Activated CD8-positive, alpha-beta memory T cell treated with anti-CD3 and anti-CD28 coated beads, Interleukin-2, amount 50 U/mL, for 1 hour (primary cell): ENCODE measurements at regions not wholly inside any gene's neighbourhood (a gene's known extent, or its start where the extent isn't known, plus 50 kb on each side); places are given as distances from the start of the nearest gene placed in this dataset.
"Not testable (repeated sequence)": the region's sequence is repeated elsewhere in the genome, so short reads cannot be mapped to it uniquely, and the experiment has no call there.

Experiments used
- DNase-seq: peaks from one replicate; pipeline ENCODE4 v3.0.0-alpha.2; 2020; ENCODE audit errors: extremely low read depth

- no peak for DNase-seq
These were observed 90.8 kb downstream of the ARL4C start for GRCh38 chr2:234406085-234406484.

DNA sequence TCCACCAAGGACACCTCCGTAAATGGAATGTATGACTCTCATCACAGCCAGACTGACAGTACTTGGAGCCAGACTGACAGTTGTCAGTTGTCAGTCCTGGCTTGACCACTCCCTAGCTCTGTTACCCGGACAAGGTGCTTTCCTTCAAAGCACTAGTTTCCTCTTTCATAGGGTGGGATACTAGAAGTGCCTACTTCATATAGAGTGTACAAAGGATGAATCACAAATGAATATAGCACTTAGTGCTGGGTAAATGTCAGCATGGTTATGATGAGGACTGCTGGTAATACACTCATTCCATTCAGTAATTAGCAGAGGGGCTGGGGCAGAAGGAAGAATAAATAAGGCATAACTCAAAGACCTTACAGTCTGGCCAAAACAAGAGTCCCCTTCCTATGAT lies 91.4 kb downstream of the ARL4C start:
- no peak for DNase-seq

DNA sequence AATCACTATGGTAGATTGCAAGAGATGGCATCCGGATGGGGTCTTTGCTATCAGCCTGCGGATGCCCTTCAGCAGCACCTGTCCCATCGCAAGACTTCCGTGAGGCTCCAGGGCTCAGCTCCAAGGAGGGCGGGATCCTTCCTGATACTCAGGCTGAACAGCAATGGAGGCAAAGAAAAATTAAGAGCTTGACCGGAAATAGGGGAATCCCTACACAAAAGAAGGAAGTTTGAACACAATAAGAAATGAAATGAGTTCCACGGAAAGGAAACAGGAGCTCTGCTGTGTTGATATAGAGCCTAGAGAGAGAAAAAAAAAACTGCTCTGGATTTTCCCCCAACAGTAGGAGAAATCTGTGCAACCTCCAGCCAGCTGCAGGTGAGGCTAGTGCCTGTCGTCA lies 91.9 kb downstream of the ARL4C start:
- DNase-seq, result no peak

GRCh38 chr2:234403751-234404150 lies 93.1 kb downstream of the ARL4C start:
- no peak for DNase-seq

DNA sequence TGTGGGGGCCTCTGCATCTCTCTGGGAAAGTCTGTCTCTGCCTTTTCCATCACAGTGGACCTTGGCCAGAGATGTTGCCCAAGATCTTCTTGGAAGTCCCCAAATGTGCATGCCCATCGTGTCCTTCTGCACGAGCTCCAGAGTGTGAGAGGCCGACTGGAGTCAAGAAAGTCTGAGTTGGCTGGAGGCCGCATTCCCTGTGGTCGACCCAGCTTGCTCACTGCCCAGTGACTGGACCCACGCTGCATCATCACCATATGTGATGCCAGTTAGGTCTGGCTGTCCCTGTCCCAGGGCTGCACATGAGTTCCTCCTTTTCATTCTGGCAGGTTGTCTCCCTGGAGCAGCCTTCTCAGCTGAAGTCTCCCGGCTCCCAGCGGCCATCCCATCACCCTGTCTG lies 93.8 kb downstream of the ARL4C start:
- no peak for DNase-seq

DNA sequence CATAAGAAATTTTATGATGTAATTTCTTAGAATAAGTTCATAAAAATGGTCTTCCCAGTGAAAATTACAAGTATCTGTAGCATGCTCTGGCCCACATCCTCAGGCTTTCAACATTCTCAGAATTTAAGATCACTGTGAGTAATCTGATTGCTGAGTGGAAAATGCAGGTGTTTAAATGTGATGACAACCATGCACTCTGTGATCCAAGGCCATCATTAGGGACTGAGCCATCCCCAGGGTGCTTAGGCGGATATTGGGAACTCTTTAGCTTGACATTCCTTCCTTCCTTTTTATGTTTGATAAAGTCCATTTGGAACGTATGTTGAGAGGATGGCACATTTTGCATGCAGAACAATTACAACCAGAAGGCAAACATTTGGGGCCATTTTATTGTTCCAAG lies 95.5 kb downstream of the ARL4C start:
- no peak for DNase-seq

DNA sequence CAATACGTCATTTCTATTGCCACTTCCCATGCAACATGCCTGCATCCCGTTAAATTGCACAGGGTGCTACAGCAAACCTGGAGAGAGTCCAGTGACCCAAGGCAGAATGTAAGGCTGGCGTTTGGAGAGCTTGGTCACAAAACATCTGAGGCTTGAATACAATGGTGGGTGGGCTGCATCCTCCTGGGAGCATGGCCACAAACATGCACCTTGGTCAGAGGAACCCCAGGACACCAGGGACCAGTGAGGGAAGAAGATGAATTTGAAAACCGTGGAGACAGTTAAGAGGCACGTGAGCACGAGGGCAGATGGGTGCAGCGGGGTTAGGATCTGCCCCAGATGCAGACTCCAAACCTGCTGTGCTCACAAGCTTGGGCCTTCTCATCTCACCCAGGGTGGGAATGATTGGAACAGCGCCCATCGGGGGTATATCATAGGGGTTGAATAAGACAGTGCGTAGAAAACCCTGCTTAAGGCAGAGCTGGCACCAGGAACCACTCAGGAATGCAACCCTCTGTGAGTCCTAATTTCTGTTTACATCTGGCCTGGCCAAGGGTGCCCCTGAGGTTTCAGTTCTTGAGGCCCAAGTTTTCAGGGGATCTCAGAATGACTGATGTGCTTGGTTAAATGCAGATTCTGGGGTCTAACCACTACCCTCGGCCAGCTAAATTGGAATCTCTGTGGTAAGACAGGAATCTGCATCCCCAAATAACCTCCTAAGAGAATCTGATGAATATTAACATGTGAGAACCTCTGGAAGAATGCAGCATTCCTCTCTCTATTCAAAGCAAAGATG lies 97.2 kb downstream of the ARL4C start:
- no peak for DNase-seq

- no peak for DNase-seq
These were observed 98.3 kb downstream of the ARL4C start for GRCh38 chr2:234398531-234398930.

DNA sequence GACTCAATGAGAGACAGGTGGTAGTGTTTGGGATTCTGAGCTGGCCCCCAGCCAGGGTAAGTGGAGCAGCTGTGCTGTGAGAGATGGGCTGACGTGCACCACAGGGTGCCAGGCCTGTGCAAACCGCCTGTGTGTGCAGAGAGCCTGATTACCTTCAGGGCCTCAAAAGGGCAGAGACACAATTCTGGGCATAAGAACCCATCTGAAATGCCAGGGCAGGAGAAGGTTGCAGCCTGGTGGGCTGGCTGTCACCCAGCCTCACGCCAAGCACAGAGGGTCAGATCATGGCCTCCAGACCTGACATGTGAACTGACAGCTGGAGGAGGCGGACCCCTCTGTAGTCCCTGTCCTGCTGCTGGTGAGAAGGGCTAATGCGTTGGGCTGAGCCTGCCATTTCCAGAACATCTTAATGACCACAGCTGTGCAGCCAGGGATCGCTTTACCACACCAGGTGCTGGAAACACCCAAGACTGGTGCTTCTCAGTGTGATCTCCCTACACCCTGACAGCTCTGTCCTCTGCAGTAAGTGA lies 100.9 kb downstream of the ARL4C start:
- no peak for DNase-seq

DNA sequence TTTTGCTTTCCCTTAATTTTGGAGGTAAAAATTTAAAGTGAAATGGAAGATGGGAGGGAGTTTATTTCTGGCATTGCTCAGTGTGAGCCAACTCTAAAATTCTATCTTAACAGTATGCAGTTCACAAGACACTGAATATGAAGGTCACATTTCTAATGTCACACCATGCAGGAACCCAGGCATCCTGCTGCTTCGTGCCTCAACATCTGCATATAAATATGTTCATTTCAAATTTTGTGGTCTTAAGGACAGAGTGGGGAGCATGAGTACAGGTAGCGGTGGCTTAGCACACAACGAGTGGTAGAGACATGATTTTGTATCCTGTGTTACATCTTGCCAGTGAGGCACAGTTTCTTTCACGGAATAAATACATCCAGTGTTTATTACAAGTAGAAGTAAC lies 102.4 kb downstream of the ARL4C start:
- DNase-seq, result no peak

DNA sequence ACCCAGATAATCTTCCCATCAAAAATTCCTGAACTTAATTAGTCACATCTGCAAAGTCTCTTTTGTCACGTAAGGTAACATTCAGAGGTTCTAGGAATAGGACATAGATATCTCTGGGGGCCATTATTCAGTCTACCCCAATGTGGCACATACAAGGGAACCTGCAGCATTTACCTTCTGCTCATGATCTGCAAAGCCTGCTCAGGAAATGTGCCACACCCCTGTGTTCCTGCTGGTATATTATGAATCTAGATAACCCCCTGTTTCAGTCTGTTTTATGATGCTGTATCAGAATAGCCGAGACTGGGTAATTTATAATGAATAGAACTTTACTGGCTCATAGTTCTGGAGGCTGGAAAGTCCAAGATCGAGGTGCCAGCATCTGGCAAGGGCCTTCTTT lies 103.5 kb downstream of the ARL4C start:
- DNase-seq, result no peak

DNA sequence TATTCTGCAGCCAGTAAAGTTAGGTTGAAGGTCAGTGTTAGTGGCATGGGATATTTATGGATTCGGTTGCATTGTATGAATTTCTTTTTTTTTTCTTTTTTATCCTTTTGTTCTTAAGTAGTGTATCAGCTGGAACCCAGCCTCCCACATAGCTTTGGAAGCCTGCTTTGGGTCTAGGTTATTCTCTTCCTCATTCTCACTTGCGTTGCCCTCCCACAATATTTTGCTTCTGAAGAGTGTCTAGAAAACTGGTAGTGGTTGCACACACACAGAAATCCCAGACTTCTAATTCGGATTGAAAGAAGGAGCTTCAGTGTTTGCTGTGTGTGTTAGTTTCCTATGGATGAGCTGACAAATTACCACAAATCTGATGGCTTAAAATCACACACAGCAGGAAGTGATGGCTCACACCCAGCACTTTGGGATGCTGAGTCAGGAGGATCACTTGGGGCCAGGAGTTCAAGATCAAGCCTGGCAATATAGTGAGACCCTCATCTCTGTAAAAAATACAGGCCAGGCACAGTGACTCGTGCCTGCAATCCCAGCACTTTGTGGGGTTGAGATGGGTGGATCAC lies 104.8 kb downstream of the ARL4C start:
- no peak for DNase-seq

GRCh38 chr2:234391625-234392024 lies 105.3 kb downstream of the ARL4C start:
- no peak for DNase-seq

- DNase-seq, result not testable (repeated sequence)
These were observed 107.2 kb downstream of the ARL4C start for GRCh38 chr2:234389661-234390060.

- DNase-seq, result no peak
These were observed 108.3 kb downstream of the ARL4C start for GRCh38 chr2:234388591-234388990.

DNA sequence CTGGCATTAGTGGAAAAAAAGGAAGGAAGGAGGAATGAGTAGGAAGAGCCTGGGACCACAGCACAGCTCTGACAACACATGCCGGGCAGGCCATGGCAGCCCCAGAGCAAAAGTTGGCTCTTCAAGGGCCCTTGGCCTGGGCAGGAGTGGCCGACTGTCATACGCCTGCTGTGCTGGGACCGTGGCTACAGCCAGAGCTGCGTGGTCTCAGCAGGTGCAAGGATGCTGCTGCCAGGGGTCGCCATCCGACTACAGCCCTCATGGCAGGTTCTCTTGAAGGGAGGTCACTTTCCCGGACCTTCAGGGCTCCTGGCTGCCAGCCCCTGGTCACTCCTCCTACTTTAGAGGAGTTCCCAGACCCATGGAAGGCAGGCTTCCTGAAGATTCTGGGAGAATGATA lies 109.9 kb downstream of the ARL4C start:
- no peak for DNase-seq

DNA sequence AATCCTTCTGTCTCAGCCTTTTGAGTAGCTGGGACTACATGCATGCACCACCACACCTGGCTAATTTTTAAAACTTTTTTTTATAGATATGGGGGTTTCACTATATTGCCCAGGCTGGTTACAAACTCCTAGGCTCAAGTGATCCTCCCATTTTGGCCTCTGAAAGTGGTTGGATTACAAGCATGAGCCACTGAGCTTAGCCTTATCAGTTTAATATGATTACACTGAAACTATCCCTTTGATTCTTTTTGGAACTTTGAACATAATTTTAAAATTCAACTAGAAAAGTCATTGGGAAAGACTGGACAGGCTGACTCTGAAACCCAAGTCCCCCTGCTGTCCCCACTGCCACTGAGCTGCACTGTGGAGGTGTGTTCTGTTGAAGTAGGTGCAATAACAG lies 114.8 kb downstream of the ARL4C start:
- no peak for DNase-seq

GRCh38 chr2:234378958-234379357 lies 117.9 kb downstream of the ARL4C start:
- not testable (repeated sequence) for DNase-seq

GRCh38 chr2:234378440-234378839 lies 118.4 kb downstream of the ARL4C start:
- no peak for DNase-seq

GRCh38 chr2:234377761-234378391 lies 119.0 kb downstream of the ARL4C start:
- no peak for DNase-seq

DNA sequence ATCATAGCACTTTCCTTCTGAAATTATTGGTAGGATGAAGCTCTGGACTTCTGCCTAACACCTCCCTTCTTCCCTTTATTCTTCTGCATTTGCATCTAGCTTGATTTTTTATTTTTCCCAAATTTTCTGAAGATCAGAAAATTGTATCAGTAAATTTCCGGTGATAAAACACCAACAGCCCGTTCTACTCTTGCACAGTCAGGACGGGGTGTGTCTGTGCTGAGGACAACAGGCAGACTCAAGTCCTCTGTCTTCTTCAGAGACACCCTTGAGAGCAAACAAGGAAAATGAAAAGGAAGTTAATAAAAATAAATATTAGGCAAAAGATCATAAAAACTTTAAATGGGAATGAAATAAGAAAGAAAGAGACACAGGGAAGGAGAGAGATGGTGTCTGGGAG lies 120.7 kb downstream of the ARL4C start:
- no peak for DNase-seq

GRCh38 chr2:234375176-234375880 lies 121.6 kb downstream of the ARL4C start:
- no peak for DNase-seq
